ENCODE measurements at regions not wholly inside any gene's neighbourhood (a gene's known extent, or its start where the extent isn't known, plus 50 kb on each side); places are given as distances from the start of the nearest gene placed in this dataset.

DNA sequence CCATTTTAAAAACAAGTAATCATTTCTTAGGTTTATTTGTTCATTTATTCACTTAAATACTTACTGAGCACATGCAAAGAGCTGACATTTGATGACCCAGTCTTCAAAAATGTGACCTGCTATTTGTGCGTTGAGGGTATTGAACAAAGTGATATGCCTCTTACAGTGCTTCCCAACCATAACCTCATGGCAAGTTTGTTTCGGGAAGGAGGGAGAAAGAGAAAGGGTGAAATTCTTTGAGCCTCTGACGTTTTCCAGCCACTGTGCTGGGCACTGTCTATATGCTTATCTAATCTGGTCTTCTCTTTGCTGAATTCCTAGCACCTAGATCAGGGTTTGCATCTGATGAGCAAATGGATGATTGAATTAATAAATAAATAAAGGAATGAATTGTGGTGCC, 479.1 kb downstream of the HAPSTR1 start:
- Histone ChIP-seq H3K27ac (ENCODE audit: low read length) (no peak overlapping the region), H3K4me3 (ENCODE audit: low read length) (no peak overlapping the region), H3K79me2 (ENCODE audit: low read length) (no peaks in the 10 kb centered on the region), H3K4me2 (ENCODE audit: low read depth, low read length, poor library complexity, severe bottlenecking) (no peak overlapping the region), H4K20me1 (ENCODE audit: insufficient read depth, low read depth, low read length) (no peaks in the 10 kb centered on the region), H3K9ac (ENCODE audit: low read length) (no peak overlapping the region), H3K9me3 (ENCODE audit: low read length) (no peaks in the 10 kb centered on the region), H3K9me2 (replicated peaks; ENCODE audit: insufficient read depth, low read length) (no peaks in the 10 kb centered on the region; the same call in 1 of the 2 replicates), H3K4me1 (ENCODE audit: low read length) (no peaks in the 10 kb centered on the region), H2AFZ (ENCODE audit: low read length) (no peak overlapping the region), H3K27me3 (ENCODE audit: low read length) (no peaks in the 10 kb centered on the region), H3K36me3 (ENCODE audit: insufficient read depth, low read length) (no peaks in the 10 kb centered on the region)
- DNase-seq, result no peak

GRCh38 chr16:9578459-9578858, 487.0 kb downstream of the HAPSTR1 start:
- no peaks in the 10 kb centered on the region for H3K9me2 ChIP-seq (replicated peaks; ENCODE audit: insufficient read depth, low read length)
- no peak overlapping the region for H3K27ac ChIP-seq (ENCODE audit: low read length)
- H3K4me2 ChIP-seq (ENCODE audit: low read depth, low read length, poor library complexity, severe bottlenecking), result no peak overlapping the region
- H3K9ac ChIP-seq (ENCODE audit: low read length), result no peak overlapping the region
- H3K27me3 ChIP-seq (ENCODE audit: low read length), result no peaks in the 10 kb centered on the region
- no peaks in the 10 kb centered on the region for H3K9me3 ChIP-seq (ENCODE audit: low read length)
- peaks cover 4% of the 10 kb centered on the region; the same call in 1 of the 2 replicates for H3K4me1 ChIP-seq (ENCODE audit: low read length)
- no peak overlapping the region for H3K4me3 ChIP-seq (ENCODE audit: low read length)
- H3K36me3 ChIP-seq (ENCODE audit: insufficient read depth, low read length), result no peaks in the 10 kb centered on the region
- H4K20me1 ChIP-seq (ENCODE audit: insufficient read depth, low read depth, low read length), result no peaks in the 10 kb centered on the region
- H3K79me2 ChIP-seq (ENCODE audit: low read length), result no peaks in the 10 kb centered on the region
- no peak for DNase-seq
- no peak overlapping the region for H2AFZ ChIP-seq (ENCODE audit: low read length)

DNA sequence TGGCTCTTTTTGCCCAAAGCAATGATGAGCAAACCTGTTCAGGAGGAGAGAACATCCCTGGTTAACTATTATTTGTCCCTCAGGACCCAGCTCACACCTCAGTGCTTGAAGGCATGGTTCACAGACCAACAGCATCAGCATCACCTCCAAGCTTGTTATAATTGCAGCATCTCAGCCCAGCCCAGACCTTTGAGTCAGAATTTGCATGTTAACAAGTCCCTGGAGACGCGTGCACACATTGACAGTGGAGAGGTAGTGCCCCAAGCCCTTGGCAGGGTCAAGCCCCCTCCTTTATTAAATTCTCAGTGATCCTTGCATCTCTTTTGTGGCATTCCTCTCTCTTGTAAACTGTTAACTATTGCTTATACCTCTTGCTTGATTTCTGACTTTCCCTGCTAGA, 488.6 kb downstream of the HAPSTR1 start:
- H3K4me2 ChIP-seq (ENCODE audit: low read depth, low read length, poor library complexity, severe bottlenecking), result no peak overlapping the region
- H3K9ac ChIP-seq (ENCODE audit: low read length), result no peak overlapping the region
- no peaks in the 10 kb centered on the region for H4K20me1 ChIP-seq (ENCODE audit: insufficient read depth, low read depth, low read length)
- no peaks in the 10 kb centered on the region for H3K9me3 ChIP-seq (ENCODE audit: low read length)
- H3K27me3 ChIP-seq (ENCODE audit: low read length), result no peaks in the 10 kb centered on the region
- H3K4me3 ChIP-seq (ENCODE audit: low read length), result no peak overlapping the region
- no peaks in the 10 kb centered on the region for H3K9me2 ChIP-seq (replicated peaks; ENCODE audit: insufficient read depth, low read length)
- no peaks in the 10 kb centered on the region for H3K79me2 ChIP-seq (ENCODE audit: low read length)
- peaks cover 4% of the 10 kb centered on the region; the same call in 1 of the 2 replicates for H3K4me1 ChIP-seq (ENCODE audit: low read length)
- H2AFZ ChIP-seq (ENCODE audit: low read length), result no peak overlapping the region
- H3K36me3 ChIP-seq (ENCODE audit: insufficient read depth, low read length), result no peaks in the 10 kb centered on the region
- peak; percentile 52 for DNase-seq
- no peak overlapping the region for H3K27ac ChIP-seq (ENCODE audit: low read length)

- no peak overlapping the region for H3K4me2 ChIP-seq (ENCODE audit: low read depth, low read length, poor library complexity, severe bottlenecking)
- no peak for DNase-seq
- H3K79me2 ChIP-seq (ENCODE audit: low read length), result no peaks in the 10 kb centered on the region
- no peaks in the 10 kb centered on the region for H3K27me3 ChIP-seq (ENCODE audit: low read length)
- no peak overlapping the region for H2AFZ ChIP-seq (ENCODE audit: low read length)
- H4K20me1 ChIP-seq (ENCODE audit: insufficient read depth, low read depth, low read length), result no peaks in the 10 kb centered on the region
- H3K9ac ChIP-seq (ENCODE audit: low read length), result no peak overlapping the region
- H3K27ac ChIP-seq (ENCODE audit: low read length), result no peak overlapping the region
- H3K4me3 ChIP-seq (ENCODE audit: low read length), result no peak overlapping the region
- no peaks in the 10 kb centered on the region for H3K9me3 ChIP-seq (ENCODE audit: low read length)
- no peaks in the 10 kb centered on the region for H3K4me1 ChIP-seq (ENCODE audit: low read length)
- no peaks in the 10 kb centered on the region for H3K9me2 ChIP-seq (replicated peaks; ENCODE audit: insufficient read depth, low read length)
- no peaks in the 10 kb centered on the region for H3K36me3 ChIP-seq (ENCODE audit: insufficient read depth, low read length)
Observed at GRCh38 chr16:9593440-9593839, 502.0 kb downstream of the HAPSTR1 start.

GRCh38 chr16:9594047-9594446, 502.6 kb downstream of the HAPSTR1 start:
- no peaks in the 10 kb centered on the region for H3K27me3 ChIP-seq (ENCODE audit: low read length)
- no peaks in the 10 kb centered on the region for H3K36me3 ChIP-seq (ENCODE audit: insufficient read depth, low read length)
- no peaks in the 10 kb centered on the region for H3K79me2 ChIP-seq (ENCODE audit: low read length)
- H3K9me2 ChIP-seq (replicated peaks; ENCODE audit: insufficient read depth, low read length), result no peaks in the 10 kb centered on the region
- no peak overlapping the region for H3K4me3 ChIP-seq (ENCODE audit: low read length)
- H3K9ac ChIP-seq (ENCODE audit: low read length), result no peak overlapping the region
- H4K20me1 ChIP-seq (ENCODE audit: insufficient read depth, low read depth, low read length), result no peaks in the 10 kb centered on the region
- no peak overlapping the region for H3K27ac ChIP-seq (ENCODE audit: low read length)
- H3K4me1 ChIP-seq (ENCODE audit: low read length), result no peaks in the 10 kb centered on the region
- no peak for DNase-seq
- no peak overlapping the region for H2AFZ ChIP-seq (ENCODE audit: low read length)
- H3K9me3 ChIP-seq (ENCODE audit: low read length), result no peaks in the 10 kb centered on the region
- H3K4me2 ChIP-seq (ENCODE audit: low read depth, low read length, poor library complexity, severe bottlenecking), result no peak overlapping the region

- H2AFZ ChIP-seq (ENCODE audit: low read length), result no peak overlapping the region
- H3K79me2 ChIP-seq (ENCODE audit: low read length), result no peaks in the 10 kb centered on the region
- H3K4me1 ChIP-seq (ENCODE audit: low read length), result no peaks in the 10 kb centered on the region
- no peak overlapping the region for H3K27ac ChIP-seq (ENCODE audit: low read length)
- no peak overlapping the region for H3K9ac ChIP-seq (ENCODE audit: low read length)
- H3K4me2 ChIP-seq (ENCODE audit: low read depth, low read length, poor library complexity, severe bottlenecking), result no peak overlapping the region
- no peak overlapping the region for H3K4me3 ChIP-seq (ENCODE audit: low read length)
- no peaks in the 10 kb centered on the region for H3K9me3 ChIP-seq (ENCODE audit: low read length)
- no peak for DNase-seq
- H3K36me3 ChIP-seq (ENCODE audit: insufficient read depth, low read length), result no peaks in the 10 kb centered on the region
- H3K9me2 ChIP-seq (replicated peaks; ENCODE audit: insufficient read depth, low read length), result no peaks in the 10 kb centered on the region
- H3K27me3 ChIP-seq (ENCODE audit: low read length), result no peaks in the 10 kb centered on the region
- no peaks in the 10 kb centered on the region for H4K20me1 ChIP-seq (ENCODE audit: insufficient read depth, low read depth, low read length)
Observed at GRCh38 chr16:9594946-9595345, 503.5 kb downstream of the HAPSTR1 start.

DNA sequence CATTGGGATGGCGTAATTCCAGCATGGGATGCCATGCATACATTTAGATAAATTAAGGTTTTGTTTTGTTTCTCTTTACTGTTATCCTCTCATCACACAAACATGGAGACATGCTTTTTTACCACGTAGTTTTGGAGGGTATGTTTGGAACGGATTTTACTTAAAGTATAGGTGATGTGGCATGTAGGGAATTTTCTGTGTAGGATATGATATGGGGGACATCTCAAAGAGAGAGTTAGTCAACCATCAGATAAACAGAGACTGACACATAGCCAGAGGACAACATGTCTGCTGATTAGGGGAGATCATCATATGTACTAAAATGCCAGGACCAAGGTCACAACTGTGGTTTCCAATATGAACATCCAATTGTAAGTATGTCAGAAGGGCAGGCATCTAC, 503.9 kb downstream of the HAPSTR1 start:
- Histone ChIP-seq H2AFZ (ENCODE audit: low read length) (no peak overlapping the region), H3K4me1 (ENCODE audit: low read length) (no peaks in the 10 kb centered on the region), H3K4me2 (ENCODE audit: low read depth, low read length, poor library complexity, severe bottlenecking) (no peak overlapping the region), H3K79me2 (ENCODE audit: low read length) (no peaks in the 10 kb centered on the region), H4K20me1 (ENCODE audit: insufficient read depth, low read depth, low read length) (no peaks in the 10 kb centered on the region), H3K9me3 (ENCODE audit: low read length) (no peaks in the 10 kb centered on the region), H3K36me3 (ENCODE audit: insufficient read depth, low read length) (no peaks in the 10 kb centered on the region), H3K9me2 (replicated peaks; ENCODE audit: insufficient read depth, low read length) (no peaks in the 10 kb centered on the region), H3K27me3 (ENCODE audit: low read length) (no peaks in the 10 kb centered on the region), H3K27ac (ENCODE audit: low read length) (no peak overlapping the region), H3K9ac (ENCODE audit: low read length) (no peak overlapping the region), H3K4me3 (ENCODE audit: low read length) (no peak overlapping the region)
- DNase-seq, result no peak

DNA sequence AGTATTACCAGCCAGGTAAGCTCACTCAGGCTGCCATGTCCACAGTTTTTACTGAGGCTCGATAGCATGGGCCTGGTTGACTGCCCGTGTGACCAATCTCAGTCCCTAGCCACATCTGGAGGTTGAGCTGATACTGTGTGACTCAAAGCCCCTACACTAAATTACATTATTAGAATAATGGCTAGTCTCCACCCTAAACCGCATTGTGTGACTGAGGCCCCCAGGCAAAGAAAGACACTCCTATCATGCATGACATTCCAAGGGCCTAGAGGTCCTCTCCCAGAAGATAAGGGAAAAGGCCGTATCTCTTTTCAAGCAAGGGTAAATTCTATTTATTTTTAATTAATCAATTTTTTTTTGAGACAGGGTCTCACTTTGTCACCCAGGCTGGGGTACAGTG, 505.3 kb downstream of the HAPSTR1 start:
- H3K79me2 ChIP-seq (ENCODE audit: low read length), result no peaks in the 10 kb centered on the region
- H3K9ac ChIP-seq (ENCODE audit: low read length), result no peak overlapping the region
- no peak overlapping the region for H3K4me2 ChIP-seq (ENCODE audit: low read depth, low read length, poor library complexity, severe bottlenecking)
- H3K9me3 ChIP-seq (ENCODE audit: low read length), result no peaks in the 10 kb centered on the region
- H3K9me2 ChIP-seq (replicated peaks; ENCODE audit: insufficient read depth, low read length), result no peaks in the 10 kb centered on the region
- no peaks in the 10 kb centered on the region for H4K20me1 ChIP-seq (ENCODE audit: insufficient read depth, low read depth, low read length)
- H3K4me1 ChIP-seq (ENCODE audit: low read length), result no peaks in the 10 kb centered on the region
- H3K4me3 ChIP-seq (ENCODE audit: low read length), result no peak overlapping the region
- no peak overlapping the region for H3K27ac ChIP-seq (ENCODE audit: low read length)
- no peaks in the 10 kb centered on the region for H3K27me3 ChIP-seq (ENCODE audit: low read length)
- no peak overlapping the region for H2AFZ ChIP-seq (ENCODE audit: low read length)
- no peaks in the 10 kb centered on the region for H3K36me3 ChIP-seq (ENCODE audit: insufficient read depth, low read length)
- DNase-seq, result no peak
